ENCODE measurements at regions not wholly inside any gene's neighbourhood (a gene's known extent, or its start where the extent isn't known, plus 50 kb on each side); places are given as distances from the start of the nearest gene placed in this dataset.

DNA sequence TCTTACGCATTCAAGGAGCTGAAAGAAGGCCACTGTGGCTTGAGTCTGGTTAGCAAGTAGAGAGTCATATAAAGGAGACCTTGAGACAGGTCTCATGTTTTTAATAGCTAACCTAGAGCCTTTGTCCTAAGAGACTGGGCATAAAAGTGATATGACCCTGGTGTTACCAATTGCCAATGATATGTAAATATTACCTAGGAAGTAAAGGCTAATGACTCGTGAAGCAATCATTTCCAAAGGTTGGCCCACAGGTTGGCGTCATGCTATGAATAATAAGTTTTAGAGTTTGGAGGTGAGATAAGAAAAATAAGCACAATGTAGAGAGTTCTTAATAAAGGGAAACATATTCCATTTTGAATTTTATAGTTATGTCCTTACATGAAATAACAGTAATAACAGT lies 116.6 kb upstream of the PLEKHA5 start:
- H3K56ac ChIP-seq (replicated peaks; ENCODE audit: insufficient read length, low read depth, low read length): no peak overlapping the region
- H3K27me3 ChIP-seq (replicated peaks in 1 of 4; ENCODE audit: control insufficient read depth in 3 of 4, extremely low read depth in 1 of 4, insufficient read depth in 3 of 4, low read length in 3 of 4): no peaks in the 10 kb centered on the region
- TF ChIP-seq BCL11A (IDR thresholded peaks at IDR 0.05; ENCODE audit: low read depth in 2 of 2, low read length in 2 of 2): no peak
- no peak for TF ChIP-seq TAF1 (IDR thresholded peaks at IDR 0.05; ENCODE audit: low read depth, low read length)
- TF ChIP-seq CHD2 (IDR thresholded peaks at IDR 0.05; ENCODE audit: low read length): no peak
- no peak for TF ChIP-seq KDM5A (IDR thresholded peaks at IDR 0.05; ENCODE audit: low read length)
- TF ChIP-seq SIRT6 (IDR thresholded peaks at IDR 0.05; ENCODE audit: low read length): no peak
- TF ChIP-seq SIX5 (IDR thresholded peaks at IDR 0.05; ENCODE audit: low read depth, low read length): no peak
- no peak for TF ChIP-seq CEBPB (IDR thresholded peaks at IDR 0.05; ENCODE audit: low read depth, low read length)
- TF ChIP-seq SP1 (IDR thresholded peaks at IDR 0.05; ENCODE audit: low read depth, low read length): no peak
- TF ChIP-seq KDM4A (IDR thresholded peaks at IDR 0.05; ENCODE audit: low read depth, low read length, severe bottlenecking): no peak
- TF ChIP-seq POLR2A (IDR thresholded peaks at IDR 0.05; ENCODE audit: control extremely low read depth in 1 of 2, low read depth in 2 of 2, low read length in 2 of 2): no peak
- TF ChIP-seq ASH2L (IDR thresholded peaks at IDR 0.05; ENCODE audit: low read length): no peak
- no peak for TF ChIP-seq POU5F1 (IDR thresholded peaks at IDR 0.05; ENCODE audit: low read depth, low read length)
- no peak for TF ChIP-seq YY1 (IDR thresholded peaks at IDR 0.05; ENCODE audit: low read depth, low read length)
- no peak for TF ChIP-seq RBBP5 (IDR thresholded peaks at IDR 0.05; ENCODE audit: borderline replicate concordance, low read depth, low read length)
- TF ChIP-seq, protein P1, sequence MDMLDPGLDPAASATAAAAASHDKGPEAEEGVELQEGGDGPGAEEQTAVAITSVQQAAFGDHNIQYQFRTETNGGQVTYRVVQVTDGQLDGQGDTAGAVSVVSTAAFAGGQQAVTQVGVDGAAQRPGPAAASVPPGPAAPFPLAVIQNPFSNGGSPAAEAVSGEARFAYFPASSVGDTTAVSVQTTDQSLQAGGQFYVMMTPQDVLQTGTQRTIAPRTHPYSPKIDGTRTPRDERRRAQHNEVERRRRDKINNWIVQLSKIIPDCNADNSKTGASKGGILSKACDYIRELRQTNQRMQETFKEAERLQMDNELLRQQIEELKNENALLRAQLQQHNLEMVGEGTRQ (IDR thresholded peaks at IDR 0.05; ENCODE audit: low read length): no peak
- TF ChIP-seq BRCA1 (IDR thresholded peaks at IDR 0.05; ENCODE audit: low read depth, low read length): no peak
- no peak overlapping the region for H3K14ac ChIP-seq (ENCODE audit: insufficient read length)
- H2BK20ac ChIP-seq (ENCODE audit: low read length): no peak overlapping the region
- H4K8ac ChIP-seq (ENCODE audit: extremely low read depth, insufficient read depth, low read length): no peak overlapping the region
- POLR2A ChIA-PET (ENCODE audit: partially characterized antibody): interaction anchor here (0.6 kb wide), 1 partner anchor 505 kb away, joined by 3 read pairs; no protein-coding TSS in a partner anchor
- H3K23me2 ChIP-seq (ENCODE audit: low read depth, low read length): no peaks in the 10 kb centered on the region
- no peak overlapping the region for H3K9ac ChIP-seq (replicated peaks in 1 of 4; ENCODE audit: extremely low read depth in 1 of 4, low read depth in 3 of 4, low read length in 3 of 4)
- no peak overlapping the region for H3K4me2 ChIP-seq (ENCODE audit: insufficient read depth in 1 of 2, low read depth in 2 of 2, low read length in 2 of 2)
- peaks cover 0 to 2% (median 0%) of the 10 kb centered on the region in 4 experiments; a peak in 1 of 7 replicates for H3K4me1 ChIP-seq (replicated peaks in 1 of 4; ENCODE audit: control insufficient read depth in 3 of 4, insufficient read depth in 4 of 4, low read length in 3 of 4)
- H2AK5ac ChIP-seq (ENCODE audit: low read depth, low read length): no peak overlapping the region
- no peak overlapping the region for H3K23ac ChIP-seq (ENCODE audit: insufficient read length)
- H3K79me1 ChIP-seq (ENCODE audit: low read depth, low read length): no peaks in the 10 kb centered on the region
- CTCF ChIA-PET (ENCODE audit: partially characterized antibody): interaction anchor here (0.9 kb wide), 1 partner anchor 130 kb away, joined by 3 read pairs; no protein-coding TSS in a partner anchor
- no peak overlapping the region for H4K91ac ChIP-seq (replicated peaks; ENCODE audit: insufficient read length, low read length)
- no peaks in the 10 kb centered on the region for H4K20me1 ChIP-seq (replicated peaks in 1 of 2; ENCODE audit: control insufficient read depth in 1 of 2, insufficient read depth in 2 of 2, low read length in 2 of 2)
- H3K27ac ChIP-seq (ENCODE audit: low read depth, low read length): no peak overlapping the region
- 97% methylated on average over 3 of the region's 3 CpGs; no CpG with 5 or more reads in 1 of the 2 experiments for WGBS, 2 experiments (ENCODE audit: extremely low coverage in 1 of 2, insufficient coverage in 1 of 2, insufficient read length in 1 of 2, insufficient replicate concordance in 2 of 2, low coverage in 1 of 2, low lambda C conversion rate in 2 of 2, missing lambda C conversion rate in 1 of 2)
- H4K5ac ChIP-seq (ENCODE audit: insufficient read length, low read depth, low read length): no peak overlapping the region
- no peak overlapping the region for H3K4ac ChIP-seq (replicated peaks; ENCODE audit: insufficient read length, low read depth, low read length)
- DNase-seq (ENCODE audit: low read depth in 1 of 2, low spot score in 2 of 2): no peak
- H2BK120ac ChIP-seq (replicated peaks; ENCODE audit: low read depth, low read length): no peak overlapping the region
- no peak overlapping the region for H2BK15ac ChIP-seq (ENCODE audit: low read length)
- H3K18ac ChIP-seq (ENCODE audit: extremely low read depth, low read length): no peak overlapping the region
- no peak overlapping the region for H2BK12ac ChIP-seq (ENCODE audit: low read depth, low read length)
- no peak overlapping the region for H3K4me3 ChIP-seq (ENCODE audit: extremely low read depth in 1 of 4, insufficient read depth in 2 of 4, low read depth in 3 of 4, low read length in 4 of 4)
- H2AFZ ChIP-seq (ENCODE audit: low read length): no peak overlapping the region
- no peaks in the 10 kb centered on the region for H3K36me3 ChIP-seq (ENCODE audit: control insufficient read depth in 2 of 4, insufficient read depth in 4 of 4, low read length in 3 of 4)
- no peaks in the 10 kb centered on the region for H3K79me2 ChIP-seq (ENCODE audit: control insufficient read depth in 1 of 2, insufficient read depth in 2 of 2, low read length in 2 of 2)
- no peak for FAIRE-seq
- no peak overlapping the region for H2BK5ac ChIP-seq (ENCODE audit: low read depth, low read length)
- H3K9me3 ChIP-seq (ENCODE audit: insufficient read depth in 2 of 2, low read depth in 1 of 2, low read length in 1 of 2): no peaks in the 10 kb centered on the region

All from H1 (cell line).